HepG2 (cell line): ENCODE measurements at regions not wholly inside any gene's neighbourhood (a gene's known extent, or its start where the extent isn't known, plus 50 kb on each side); places are given as distances from the start of the nearest gene placed in this dataset.

Experiments
- BORCS8-MEF2B ChIP-seq: sonication (generic); formaldehyde crosslinking; IDR thresholded peaks from 2 replicates; pipeline ENCODE4 v1.8.0; 2022; ENCODE audit warnings: mild to moderate bottlenecking, missing genetic modification reagents
- CTCF ChIP-seq: sonication (generic); formaldehyde crosslinking; IDR thresholded peaks from 2 replicates; pipeline ENCODE4 v1.5.0; 2020; ENCODE audit warnings: mild to moderate bottlenecking, missing genetic modification reagents, moderate library complexity
- DBP ChIP-seq: sonication (generic); formaldehyde crosslinking; IDR thresholded peaks from 2 replicates; pipeline ENCODE4 v1.4.0; 2020; ENCODE audit warnings: missing genetic modification reagents; ENCODE audit errors: not compliant biosample characterization
- ELK4 ChIP-seq: sonication (generic); formaldehyde crosslinking; IDR thresholded peaks from 2 replicates; pipeline ENCODE4 v1.9.0; 2021; ENCODE audit warnings: missing genetic modification reagents, borderline replicate concordance
- FOXK2 ChIP-seq: fragments of 450-650 bp; IDR thresholded peaks from 2 replicates; pipeline ENCODE4 v1.6.1; 2016
- JUN ChIP-seq: sonication (generic); formaldehyde crosslinking; IDR thresholded peaks from 2 replicates; pipeline ENCODE4 v1.4.0; 2020; ENCODE audit warnings: mild to moderate bottlenecking, missing genetic modification reagents
- MTA1 ChIP-seq: sonication (generic); formaldehyde crosslinking; IDR thresholded peaks from 2 replicates; pipeline ENCODE4 v1.4.0; 2020; ENCODE audit warnings: missing genetic modification reagents, mild to moderate bottlenecking, borderline replicate concordance
- NR1H2 ChIP-seq: sonication (generic); formaldehyde crosslinking; IDR thresholded peaks from 2 replicates; pipeline ENCODE4 v1.8.1; 2022; ENCODE audit warnings: low read depth, missing genetic modification reagents, borderline replicate concordance
- REST ChIP-seq, 2 experiments: IDR thresholded peaks; 2 replicates each; pipeline ENCODE4 v1.6.1; 2011 to 2012; ENCODE audit warnings: low read length in 2 of 2, borderline replicate concordance in 1 of 2, low read depth in 1 of 2, mild to moderate bottlenecking in 1 of 2, moderate library complexity in 1 of 2
- TAF1 ChIP-seq: sonication (generic); formaldehyde crosslinking; IDR thresholded peaks from 2 replicates; pipeline ENCODE4 v1.4.0; 2020; ENCODE audit warnings: missing genetic modification reagents
- THYN1 ChIP-seq: sonication (generic); formaldehyde crosslinking; IDR thresholded peaks from 2 replicates; pipeline ENCODE4 v1.8.1; 2023; ENCODE audit warnings: low read depth, mild to moderate bottlenecking, moderate library complexity, missing genetic modification reagents, borderline replicate concordance
- ZHX2 ChIP-seq, 2 experiments: sonication (generic) in 1 of 2; formaldehyde crosslinking in 1 of 2; IDR thresholded peaks; 2 replicates each; pipeline versions ENCODE4 v1.6.1 to v1.9.0; 2014 to 2022; ENCODE audit warnings: antibody characterized with exemption in 1 of 2, borderline replicate concordance in 1 of 2, inconsistent platforms in 1 of 2, low read depth in 1 of 2, missing genetic modification reagents in 1 of 2
- ZNF10 ChIP-seq: sonication (generic); formaldehyde crosslinking; IDR thresholded peaks from 2 replicates; pipeline ENCODE4 v1.4.0; 2020; ENCODE audit warnings: mild to moderate bottlenecking, low read depth, missing genetic modification reagents, borderline replicate concordance
- ZNF790 ChIP-seq: sonication (generic); formaldehyde crosslinking; IDR thresholded peaks from 2 replicates; pipeline ENCODE4 v1.8.0; 2022; ENCODE audit warnings: missing genetic modification reagents, mild to moderate bottlenecking, borderline replicate concordance

- TF ChIP-seq ZNF10 (no peak), BORCS8-MEF2B (CRISPR knock-in tag) (no peak), ZNF790 (no peak), MTA1 (CRISPR knock-in tag) (no peak), TAF1 (CRISPR knock-in tag) (no peak), JUN (CRISPR knock-in tag) (no peak), ZHX2 (IDR thresholded peaks at IDR 0.05; ENCODE audit: low read depth) (no peak), ZHX2 (CRISPR knock-in tag; IDR thresholded peaks at IDR 0.05; ENCODE audit: borderline replicate concordance) (no peak), THYN1 (CRISPR knock-in tag) (no peak), ELK4 (CRISPR knock-in tag) (no peak), NR1H2 (CRISPR knock-in tag) (no peak), DBP (no peak), FOXK2 (no peak), CTCF (CRISPR knock-in tag) (no peak), REST (IDR thresholded peaks at IDR 0.05; ENCODE audit: borderline replicate concordance in 1 of 2, low read depth in 1 of 2, low read length in 2 of 2) (no peak)
Observed at GRCh38 chr18:56068701-56069100, 480.7 kb upstream of the TCF4 start.
